Colon (tissue), 2 donors: ENCODE measurements at regions not wholly inside any gene's neighbourhood (a gene's known extent, or its start where the extent isn't known, plus 50 kb on each side); places are given as distances from the start of the nearest gene placed in this dataset.
"Not testable (repeated sequence)": the region's sequence is repeated elsewhere in the genome, so short reads cannot be mapped to it uniquely, and the experiment has no call there.

Experiments
- FAIRE-seq: peaks from 2 replicates; lab custom pipeline; 2012; peaks lifted over from hg19 to GRCh38; lab: Jason Lieb, UNC
- donor health status: control.
- donor health status: control.

GRCh38 chr2:167353605-167354280, 465.5 kb downstream of the XIRP2 start:
- FAIRE-seq = no peak

- no peak for FAIRE-seq
Observed at GRCh38 chr2:167345559-167345958, 457.3 kb downstream of the XIRP2 start.

- no peak for FAIRE-seq
Observed at GRCh38 chr2:167342769-167343168, 454.5 kb downstream of the XIRP2 start.

- no peak for FAIRE-seq
Observed at GRCh38 chr2:167340322-167340721, 452.0 kb downstream of the XIRP2 start.

- no peak for FAIRE-seq
Observed at GRCh38 chr2:167336213-167336612, 447.9 kb downstream of the XIRP2 start.

- no peak for FAIRE-seq
Observed at GRCh38 chr2:167335541-167335992, 447.3 kb downstream of the XIRP2 start.

GRCh38 chr2:167334146-167334742, 446.0 kb downstream of the XIRP2 start:
- peak; percentile 92 for FAIRE-seq

- no peak for FAIRE-seq
Observed at GRCh38 chr2:167333245-167333644, 445.0 kb downstream of the XIRP2 start.

GRCh38 chr2:167332358-167332757, 444.1 kb downstream of the XIRP2 start:
- no peak for FAIRE-seq

GRCh38 chr2:167331636-167332232, 443.5 kb downstream of the XIRP2 start:
- FAIRE-seq = no peak

- not testable (repeated sequence) for FAIRE-seq
Observed at GRCh38 chr2:167328808-167329207, 440.5 kb downstream of the XIRP2 start.

GRCh38 chr2:167322795-167323194, 434.5 kb downstream of the XIRP2 start:
- FAIRE-seq = no peak

- FAIRE-seq = no peak
Observed at GRCh38 chr2:167318581-167318980, 430.3 kb downstream of the XIRP2 start.

GRCh38 chr2:167310442-167310841, 422.2 kb downstream of the XIRP2 start:
- no peak for FAIRE-seq
